HepG2 (cell line): ENCODE measurements at regions not wholly inside any gene's neighbourhood (a gene's known extent, or its start where the extent isn't known, plus 50 kb on each side); places are given as distances from the start of the nearest gene placed in this dataset.

ENCODE experiments used
- ATAC-seq: fragments of 200-7000 bp; cut with Tn5 transposase; 3 replicates; pipeline ENCODE4 v1.9.1; 2020; ENCODE audit warnings: mild to moderate bottlenecking, moderate library complexity
- BruUV-seq: library from RNA; stranded (reverse); fragments of 400-500 nt; replicated peaks from 2 replicates; lab custom pipeline; 2021; lab: Mats Ljungman, UMichigan
- CTCF ChIA-PET: fragments of 300-600 bp; formaldehyde crosslinking; extraction: SDS; loops from one replicate; lab custom pipeline; 2021; ENCODE audit warnings: low total read pairs, inconsistent platforms, low intra/inter-chr PET ratio; lab: Yijun Ruan, JAX
- POLR2A ChIA-PET: fragments of 350-600 bp; sonication (Branson Sonifier 250); formaldehyde crosslinking; loops from one replicate; lab custom pipeline; 2020; ENCODE audit warnings: antibody characterized with exemption, inconsistent platforms; lab: Yijun Ruan, JAX
- DNase-seq: peaks from one replicate; pipeline ENCODE4 v3.0.0-alpha.2; 2015; ENCODE audit warnings: low spot score
- FAIRE-seq: peaks from 3 replicates; lab custom pipeline; 2011; peaks lifted over from hg19 to GRCh38; lab: Jason Lieb, UNC
- H2AFZ ChIP-seq: one replicate; pipeline ENCODE4 v1.6.1; 2011; ENCODE audit warnings: low read length, inconsistent platforms
- H3K27ac ChIP-seq: fragments of 300-600 bp; 3 replicates; pipeline ENCODE4 v1.8.0; 2011; ENCODE audit warnings: mixed run types, mild to moderate bottlenecking, mixed read lengths, low read length, inconsistent platforms; ENCODE audit not compliant: insufficient read depth; ENCODE audit errors: extremely low read length
- H3K27me3 ChIP-seq, 2 experiments: fragments of 200-600 bp in 1 of 2; 2 replicates in 1 of 2; 3 replicates in 1 of 2; pipeline versions ENCODE4 v1.6.0 to v1.8.0; 2011; ENCODE audit warnings: low read length in 2 of 2, mild to moderate bottlenecking in 2 of 2, moderate library complexity in 2 of 2, inconsistent platforms in 1 of 2; ENCODE audit not compliant: insufficient read depth in 2 of 2, control insufficient read depth in 1 of 2
- H3K36me3 ChIP-seq, 2 experiments: fragments of 200-600 bp in 1 of 2; replicated peaks in 1 of 2; 2 replicates in 1 of 2; 3 replicates in 1 of 2; pipeline versions ENCODE4 v1.5.1 to v1.8.0; 2011; ENCODE audit warnings: low read length in 2 of 2, inconsistent platforms in 1 of 2; ENCODE audit not compliant: insufficient read depth in 2 of 2, control insufficient read depth in 1 of 2
- H3K4me1 ChIP-seq: 2 replicates; pipeline ENCODE4 v1.5.1; 2012; ENCODE audit warnings: low read length, inconsistent platforms; ENCODE audit not compliant: insufficient read depth
- H3K4me2 ChIP-seq: 2 replicates; pipeline ENCODE4 v1.6.0; 2011; ENCODE audit warnings: low read depth, low read length, inconsistent platforms
- H3K4me3 ChIP-seq, 3 experiments: fragments of 200-600 bp in 1 of 3; sonication (generic), shearing (Covaris generic) in 1 of 3; replicated peaks in 1 of 3; 2 replicates each; pipeline ENCODE4 v1.5.1; 2011 to 2016; ENCODE audit warnings: low read length in 3 of 3, inconsistent platforms in 2 of 3, low read depth in 2 of 3, mild to moderate bottlenecking in 2 of 3, control low read depth in 1 of 3, mixed read lengths in 1 of 3; ENCODE audit not compliant: insufficient read depth in 1 of 3
- H3K79me2 ChIP-seq: one replicate; pipeline ENCODE4 v1.6.1; 2011; ENCODE audit warnings: low read length, inconsistent platforms; ENCODE audit not compliant: insufficient read depth
- H3K9ac ChIP-seq: 2 replicates; pipeline ENCODE4 v1.6.0; 2011; ENCODE audit warnings: mild to moderate bottlenecking, low read depth, low read length, inconsistent platforms; ENCODE audit not compliant: insufficient read depth
- H3K9me3 ChIP-seq: 2 replicates; pipeline ENCODE4 v1.5.1; 2012; ENCODE audit warnings: mild to moderate bottlenecking, low read length
- H4K20me1 ChIP-seq: 2 replicates; pipeline ENCODE4 v1.6.0; 2011; ENCODE audit warnings: inconsistent platforms, mild to moderate bottlenecking, low read length, moderate library complexity; ENCODE audit not compliant: insufficient read depth
- CC2D1A ChIP-seq: sonication (generic); formaldehyde crosslinking; IDR thresholded peaks from 2 replicates; pipeline ENCODE4 v1.8.1; 2023; ENCODE audit warnings: mild to moderate bottlenecking, missing genetic modification reagents
- DPF2 ChIP-seq: sonication (generic); formaldehyde crosslinking; IDR thresholded peaks from 2 replicates; pipeline ENCODE4 v1.4.0; 2020; ENCODE audit warnings: mild to moderate bottlenecking, low read depth, missing genetic modification reagents, borderline replicate concordance
- JDP2 ChIP-seq: sonication (generic); formaldehyde crosslinking; IDR thresholded peaks from 2 replicates; pipeline ENCODE4 v1.8.1; 2022; ENCODE audit warnings: missing genetic modification reagents, borderline replicate concordance
- KDM2A ChIP-seq: sonication (generic); formaldehyde crosslinking; IDR thresholded peaks from 2 replicates; pipeline ENCODE4 v1.4.0; 2020; ENCODE audit warnings: low read depth, missing genetic modification reagents, borderline replicate concordance
- SIN3A ChIP-seq: IDR thresholded peaks from 2 replicates; pipeline ENCODE4 v1.6.1; 2011; ENCODE audit warnings: low read depth, mild to moderate bottlenecking, control low read depth, low read length, borderline replicate concordance
- SRSF1 ChIP-seq: fragments of 200-400 bp; formaldehyde crosslinking; optimal IDR thresholded peaks from 2 replicates; pipeline ENCODE3; 2017; ENCODE audit warnings: mild to moderate bottlenecking, low read depth, low read length, moderate library complexity
- YEATS2 ChIP-seq: sonication (generic); formaldehyde crosslinking; IDR thresholded peaks from 2 replicates; pipeline ENCODE4 v1.4.0; 2020; ENCODE audit warnings: missing genetic modification reagents, borderline replicate concordance
- ZC3H13 ChIP-seq: sonication (generic); formaldehyde crosslinking; IDR thresholded peaks from 2 replicates; pipeline ENCODE4 v1.8.1; 2023; ENCODE audit warnings: mild to moderate bottlenecking, missing genetic modification reagents, moderate library complexity
- ZNF264 ChIP-seq: sonication (generic); formaldehyde crosslinking; IDR thresholded peaks from 2 replicates; pipeline ENCODE4 v1.4.0; 2020; ENCODE audit warnings: missing genetic modification reagents
- ZNF550 ChIP-seq: sonication (generic); formaldehyde crosslinking; IDR thresholded peaks from 2 replicates; pipeline ENCODE4 v1.4.0; 2020; ENCODE audit warnings: mild to moderate bottlenecking, missing genetic modification reagents, borderline replicate concordance
- WGBS: methylation state at CpG from one replicate; pipeline ENCODE4 v1.1.6; 2017; ENCODE audit warnings: low lambda C conversion rate; 5-methylcytosine and 5-hydroxymethylcytosine counted together
- in situ Hi-C: cut with HindIII; loops from 2 replicates; pipeline ENCODE4 v1.10.0; 2017; ENCODE audit warnings: low pct_unique_long_range_greater_than_20kb; ENCODE audit not compliant: extremely low pct_ligation_motif_present
- intact Hi-C: fragments of 100-400 bp; cut with micrococcal nuclease; formaldehyde crosslinking; loops from one replicate; pipeline ENCODE4 v1.10.0; 2022; ENCODE audit not compliant: unreplicated experiment
- TF ChIP-seq, protein P1 (sequence below): IDR thresholded peaks from 2 replicates; pipeline ENCODE4 v1.6.1; 2018; ENCODE audit warnings: missing genetic modification reagents
- TF ChIP-seq, protein P2 (sequence below): sonication (generic); formaldehyde crosslinking; IDR thresholded peaks from 2 replicates; pipeline ENCODE4 v1.4.0; 2020; ENCODE audit warnings: missing genetic modification reagents, low read depth, mild to moderate bottlenecking, borderline replicate concordance

DNA sequence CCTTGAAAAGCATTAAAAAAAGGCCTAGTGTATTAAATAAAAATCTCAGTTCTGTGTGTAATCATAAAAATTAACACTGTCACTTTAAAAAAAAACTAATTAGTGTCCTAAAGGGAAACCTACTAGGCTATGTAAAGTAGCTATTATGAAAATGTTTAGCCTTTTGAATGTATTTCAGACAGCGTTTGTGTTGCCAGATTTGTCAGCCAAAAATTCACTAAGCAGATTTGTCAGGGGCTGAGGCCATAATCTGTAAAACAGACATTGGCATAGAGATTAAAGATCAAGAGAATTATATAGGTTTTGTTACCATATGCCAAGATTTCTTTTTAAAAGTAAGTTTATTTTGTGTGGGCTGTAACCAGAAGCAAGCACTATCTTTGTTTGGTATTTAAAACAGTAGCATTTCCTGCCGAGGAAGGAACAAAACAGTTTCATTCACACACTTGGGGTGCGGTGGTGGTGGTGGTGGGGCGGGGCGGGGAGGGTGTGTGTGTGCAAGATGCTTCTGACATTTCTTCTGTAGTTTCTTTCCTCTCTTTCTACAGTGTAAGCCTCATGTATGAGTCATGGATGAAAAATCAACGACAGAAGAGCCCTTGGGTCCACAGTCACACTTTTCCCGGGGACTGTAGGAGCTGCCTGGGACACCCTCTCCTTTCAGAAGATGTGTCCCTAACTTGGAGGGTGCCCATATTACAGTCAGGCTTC lies 328.5 kb upstream of the FANCL start:
- CTCF ChIA-PET: no interaction called here
- TF ChIP-seq ZC3H13 (CRISPR knock-in tag): no peak
- TF ChIP-seq, protein P1, sequence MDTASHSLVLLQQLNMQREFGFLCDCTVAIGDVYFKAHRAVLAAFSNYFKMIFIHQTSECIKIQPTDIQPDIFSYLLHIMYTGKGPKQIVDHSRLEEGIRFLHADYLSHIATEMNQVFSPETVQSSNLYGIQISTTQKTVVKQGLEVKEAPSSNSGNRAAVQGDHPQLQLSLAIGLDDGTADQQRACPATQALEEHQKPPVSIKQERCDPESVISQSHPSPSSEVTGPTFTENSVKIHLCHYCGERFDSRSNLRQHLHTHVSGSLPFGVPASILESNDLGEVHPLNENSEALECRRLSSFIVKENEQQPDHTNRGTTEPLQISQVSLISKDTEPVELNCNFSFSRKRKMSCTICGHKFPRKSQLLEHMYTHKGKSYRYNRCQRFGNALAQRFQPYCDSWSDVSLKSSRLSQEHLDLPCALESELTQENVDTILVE (CRISPR knock-in tag): no peak
- no peak for TF ChIP-seq KDM2A (CRISPR knock-in tag)
- TF ChIP-seq SRSF1: no peak
- TF ChIP-seq YEATS2: no peak
- no peak for TF ChIP-seq ZNF550 (CRISPR knock-in tag)
- no peak for TF ChIP-seq DPF2
- no peak for TF ChIP-seq SIN3A
- TF ChIP-seq JDP2 (CRISPR knock-in tag): no peak
- no peak for TF ChIP-seq CC2D1A (CRISPR knock-in tag)
- TF ChIP-seq, protein P2, sequence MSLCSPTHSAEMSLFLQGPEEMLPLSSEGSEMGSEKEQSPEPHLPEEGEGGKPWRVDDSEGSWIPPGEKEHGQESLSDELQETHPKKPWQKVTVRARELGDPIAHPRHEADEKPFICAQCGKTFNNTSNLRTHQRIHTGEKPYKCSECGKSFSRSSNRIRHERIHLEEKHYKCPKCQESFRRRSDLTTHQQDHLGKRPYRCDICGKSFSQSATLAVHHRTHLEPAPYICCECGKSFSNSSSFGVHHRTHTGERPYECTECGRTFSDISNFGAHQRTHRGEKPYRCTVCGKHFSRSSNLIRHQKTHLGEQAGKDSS: no peak
- no peak for TF ChIP-seq ZNF264 (CRISPR knock-in tag)
- TF ChIP-seq, all 625 proteins: peak for 0
- ATAC-seq (no peak), FAIRE-seq (no peak), DNase-seq (no peak)
- no peaks in the 10 kb centered on the region for H4K20me1 ChIP-seq
- H3K4me2 ChIP-seq: no peak overlapping the region
- no peak overlapping the region for H3K27ac ChIP-seq
- no peaks in the 10 kb centered on the region for H3K9me3 ChIP-seq
- H3K36me3 ChIP-seq: no peaks in the 10 kb centered on the region
- H2AFZ ChIP-seq: no peak overlapping the region
- POLR2A ChIA-PET: no interaction called here
- intact Hi-C loops: loop anchor here (2.0 kb wide), 1 partner anchor 301 kb away; no protein-coding TSS in a partner anchor
- H3K4me1 ChIP-seq: no peaks in the 10 kb centered on the region
- 2% methylated on average over 7 of the region's 7 CpGs for WGBS
- BruUV-seq: no TSS peak
- in situ Hi-C loops: no loop called here
- H3K27me3 ChIP-seq: no peaks in the 10 kb centered on the region
- H3K4me3 ChIP-seq: no peak overlapping the region
- H3K9ac ChIP-seq: no peak overlapping the region
- H3K79me2 ChIP-seq: no peaks in the 10 kb centered on the region
